ELF-1 (cell line): ENCODE measurements at regions not wholly inside any gene's neighbourhood (a gene's known extent, or its start where the extent isn't known, plus 50 kb on each side); places are given as distances from the start of the nearest gene placed in this dataset.

Source experiments
- DNase-seq: peaks from one replicate; pipeline ENCODE4 v3.0.0-alpha.2; 2016; ENCODE audit warnings: low read depth, low spot score

GRCh38 chr19:30307191-30307974 is 64.8 kb upstream of the ZNF536 start:
- DNase-seq: no peak

- DNase-seq: no peak
Observed at GRCh38 chr19:30309176-30309575, 63.0 kb upstream of the ZNF536 start.

GRCh38 chr19:30309905-30310601 is 62.1 kb upstream of the ZNF536 start:
- no peak for DNase-seq

- no peak for DNase-seq
Observed at GRCh38 chr19:30310602-30311263, 61.5 kb upstream of the ZNF536 start.

GRCh38 chr19:30311911-30312310 is 60.3 kb upstream of the ZNF536 start:
- no peak for DNase-seq

- DNase-seq: peak; percentile 14
Observed at GRCh38 chr19:30312582-30313352, 59.4 kb upstream of the ZNF536 start.

- no peak for DNase-seq
Observed at GRCh38 chr19:30313353-30313750, 58.8 kb upstream of the ZNF536 start.

GRCh38 chr19:30314056-30314804 is 58.0 kb upstream of the ZNF536 start:
- DNase-seq: no peak

- no peak for DNase-seq
Observed at GRCh38 chr19:30314805-30315155, 57.4 kb upstream of the ZNF536 start.

- no peak for DNase-seq
Observed at GRCh38 chr19:30315159-30315558, 57.0 kb upstream of the ZNF536 start.

- no peak for DNase-seq
Observed at GRCh38 chr19:30316000-30316491, 56.1 kb upstream of the ZNF536 start.

- DNase-seq: no peak
Observed at GRCh38 chr19:30316560-30317106, 55.6 kb upstream of the ZNF536 start.

GRCh38 chr19:30317403-30317802 is 54.8 kb upstream of the ZNF536 start:
- no peak for DNase-seq

- DNase-seq: no peak
Observed at GRCh38 chr19:30318261-30318660, 53.9 kb upstream of the ZNF536 start.

- no peak for DNase-seq
Observed at GRCh38 chr19:30318936-30319335, 53.2 kb upstream of the ZNF536 start.

GRCh38 chr19:30319411-30319810 is 52.8 kb upstream of the ZNF536 start:
- no peak for DNase-seq

- DNase-seq: no peak
Observed at GRCh38 chr19:30319876-30320275, 52.3 kb upstream of the ZNF536 start.

- DNase-seq: no peak
Observed at GRCh38 chr19:30320466-30320865, 51.7 kb upstream of the ZNF536 start.

GRCh38 chr19:30320916-30321315 is 51.3 kb upstream of the ZNF536 start:
- DNase-seq: no peak
